ENCODE measurements at regions not wholly inside any gene's neighbourhood (a gene's known extent, or its start where the extent isn't known, plus 50 kb on each side); places are given as distances from the start of the nearest gene placed in this dataset.
"Not testable (repeated sequence)": the region's sequence is repeated elsewhere in the genome, so short reads cannot be mapped to it uniquely, and the experiment has no call there.

- no peak for DNase-seq (ENCODE audit: low read depth)
Observed at GRCh38 chr4:131347816-131348215, 1801.3 kb upstream of the PCDH10 start.

GRCh38 chr4:131348263-131348662, 1800.8 kb upstream of the PCDH10 start:
- DNase-seq (ENCODE audit: low read depth) = no peak

- not testable (repeated sequence) for DNase-seq (ENCODE audit: low read depth)
Observed at GRCh38 chr4:131352371-131352770, 1796.7 kb upstream of the PCDH10 start.

DNA sequence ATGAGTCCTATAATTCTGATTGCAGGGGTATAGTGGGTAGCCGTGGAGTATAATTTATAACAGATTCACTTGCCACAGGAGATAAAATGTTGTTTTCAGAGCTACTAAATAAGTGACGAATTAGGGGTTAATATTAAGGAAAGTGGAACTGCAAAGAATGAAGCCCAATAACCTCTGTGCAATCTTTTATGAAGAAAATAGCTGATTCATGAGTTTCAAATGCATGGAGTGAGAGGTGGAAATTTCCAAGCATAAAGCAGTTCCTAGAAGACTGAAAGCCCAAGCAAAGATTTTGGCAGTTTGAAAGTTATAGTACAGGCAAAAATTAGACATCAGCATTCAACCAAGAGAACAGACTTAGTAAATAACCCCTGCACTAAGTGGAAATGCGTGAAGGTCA, 1782.4 kb upstream of the PCDH10 start:
- no peak for DNase-seq (ENCODE audit: low read depth)

- DNase-seq (ENCODE audit: low read depth) = no peak
Observed at GRCh38 chr4:131367441-131367840, 1781.7 kb upstream of the PCDH10 start.

- no peak for DNase-seq (ENCODE audit: low read depth)
Observed at GRCh38 chr4:131370846-131371245, 1778.2 kb upstream of the PCDH10 start.

- no peak for DNase-seq (ENCODE audit: low read depth)
Observed at GRCh38 chr4:131381055-131381454, 1768.0 kb upstream of the PCDH10 start.

- DNase-seq (ENCODE audit: low read depth) = no peak
Observed at GRCh38 chr4:131382839-131383238, 1766.3 kb upstream of the PCDH10 start.

DNA sequence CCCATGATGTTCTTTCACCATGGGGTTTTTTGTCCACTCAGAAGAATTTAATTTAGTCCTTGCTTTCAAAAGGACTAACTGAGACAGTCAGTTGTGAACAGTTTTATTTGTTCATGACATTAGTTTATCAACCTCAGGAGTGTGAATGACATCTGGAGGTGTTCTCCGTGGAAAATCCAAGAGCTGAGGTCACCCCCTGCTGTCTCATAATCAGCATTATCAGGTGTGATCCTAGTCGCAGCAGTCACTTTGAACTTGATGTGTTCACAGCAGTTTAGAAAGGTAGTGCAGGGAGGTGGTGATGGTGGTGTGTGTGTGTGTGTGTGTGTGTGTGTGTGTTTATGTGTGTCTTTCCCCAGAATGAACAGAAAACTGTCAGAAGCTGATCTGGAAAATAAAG, 1760.8 kb upstream of the PCDH10 start:
- DNase-seq (ENCODE audit: low read depth) = no peak

DNA sequence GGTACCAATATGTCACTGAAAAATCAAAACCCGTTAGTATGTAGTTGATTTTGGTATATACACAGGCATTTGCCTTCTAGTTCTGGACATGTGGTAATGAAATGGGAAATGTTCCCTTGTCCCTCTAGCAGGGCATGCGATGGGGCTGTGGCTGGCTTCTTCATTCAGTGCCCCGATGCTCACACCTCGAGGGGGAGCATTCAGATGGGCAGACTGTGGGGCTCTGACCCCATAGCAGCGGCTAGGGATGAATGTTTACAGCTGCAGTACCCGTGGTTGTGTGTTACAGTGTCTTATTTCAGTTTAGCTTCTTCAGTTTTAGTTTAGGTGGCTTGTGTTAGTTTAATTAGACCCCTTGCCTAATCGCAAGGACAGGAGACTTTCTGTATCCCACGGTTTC, 1741.0 kb upstream of the PCDH10 start:
- DNase-seq (ENCODE audit: low read depth) = no peak

GRCh38 chr4:131411393-131411792, 1737.7 kb upstream of the PCDH10 start:
- no peak for DNase-seq (ENCODE audit: low read depth)

GRCh38 chr4:131419147-131419546, 1729.9 kb upstream of the PCDH10 start:
- no peak for DNase-seq (ENCODE audit: low read depth)

DNA sequence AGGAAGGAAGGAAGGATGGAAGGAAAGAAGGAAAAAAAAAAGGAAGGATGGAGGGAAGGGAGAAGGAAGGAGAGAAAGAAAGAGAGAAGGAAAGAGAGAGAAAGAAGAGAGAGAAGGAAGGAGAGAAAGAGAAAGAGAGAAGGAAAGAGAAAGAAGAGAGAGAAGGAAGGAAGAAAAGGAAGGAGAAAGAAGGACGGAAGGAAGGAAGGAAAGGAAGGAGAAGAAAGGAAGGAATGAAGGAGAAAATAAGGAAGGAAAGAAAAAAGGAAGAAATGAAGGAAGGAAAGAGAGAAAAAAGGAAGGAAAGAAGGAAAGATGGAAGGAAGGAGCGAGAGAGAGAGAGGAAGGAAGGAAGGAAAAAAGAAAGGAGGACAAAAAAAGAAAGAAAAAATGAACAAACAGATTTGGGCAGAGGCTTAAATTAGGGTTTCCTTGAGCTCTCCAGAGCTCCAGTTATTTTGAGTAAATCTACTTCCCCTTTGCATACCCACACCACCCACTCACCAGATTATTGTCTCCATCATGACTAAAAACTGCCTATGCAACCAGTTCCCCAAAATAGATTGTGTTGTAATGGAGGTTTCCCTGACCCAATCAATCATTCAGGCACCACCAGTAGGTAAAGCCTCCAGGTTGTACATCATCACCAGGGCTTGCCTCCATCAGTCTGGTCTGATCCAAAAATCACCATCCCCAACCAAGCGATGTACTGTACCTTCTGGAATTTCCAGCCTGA, 1722.9 kb upstream of the PCDH10 start:
- DNase-seq (ENCODE audit: low read depth) = no peak

DNA sequence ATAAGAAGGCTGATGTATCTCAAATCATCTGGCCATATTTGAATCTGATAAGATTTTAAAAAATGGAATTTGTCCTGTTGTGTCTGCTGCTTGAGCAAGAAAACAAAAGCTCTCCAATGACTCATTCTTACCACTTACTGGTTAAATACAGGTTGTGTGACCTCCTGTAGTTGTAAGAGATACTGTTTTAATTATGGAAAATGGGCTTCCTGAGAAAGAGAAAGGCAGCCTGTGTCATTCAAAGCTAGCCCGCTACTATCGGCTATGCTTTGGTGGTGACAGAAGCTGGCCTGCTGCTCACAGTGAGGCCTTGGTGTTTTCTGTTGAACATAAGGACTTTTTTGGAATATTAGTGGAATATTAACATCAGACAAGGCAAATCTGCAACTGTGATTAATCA, 1722.1 kb upstream of the PCDH10 start:
- DNase-seq (ENCODE audit: low read depth) = no peak

DNA sequence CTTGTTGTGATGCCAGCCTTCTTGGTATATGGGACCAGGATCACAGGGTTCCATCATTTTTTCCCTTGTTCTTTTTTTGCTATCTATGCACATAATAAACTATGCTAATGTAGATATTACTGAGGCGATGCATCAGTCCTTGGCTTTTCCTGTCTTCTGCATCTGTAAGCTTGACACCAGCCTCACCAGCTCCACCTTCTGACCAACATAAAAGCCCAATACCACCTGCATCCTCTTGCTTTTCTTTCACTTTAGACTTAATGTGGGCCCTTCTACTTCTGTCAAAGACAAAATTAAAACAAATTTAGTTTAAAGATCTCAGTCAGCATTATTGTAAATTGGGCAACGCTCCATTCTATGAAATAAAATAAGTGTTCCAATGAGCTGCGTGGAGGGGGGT, 1718.8 kb upstream of the PCDH10 start:
- no peak for DNase-seq (ENCODE audit: low read depth)

DNA sequence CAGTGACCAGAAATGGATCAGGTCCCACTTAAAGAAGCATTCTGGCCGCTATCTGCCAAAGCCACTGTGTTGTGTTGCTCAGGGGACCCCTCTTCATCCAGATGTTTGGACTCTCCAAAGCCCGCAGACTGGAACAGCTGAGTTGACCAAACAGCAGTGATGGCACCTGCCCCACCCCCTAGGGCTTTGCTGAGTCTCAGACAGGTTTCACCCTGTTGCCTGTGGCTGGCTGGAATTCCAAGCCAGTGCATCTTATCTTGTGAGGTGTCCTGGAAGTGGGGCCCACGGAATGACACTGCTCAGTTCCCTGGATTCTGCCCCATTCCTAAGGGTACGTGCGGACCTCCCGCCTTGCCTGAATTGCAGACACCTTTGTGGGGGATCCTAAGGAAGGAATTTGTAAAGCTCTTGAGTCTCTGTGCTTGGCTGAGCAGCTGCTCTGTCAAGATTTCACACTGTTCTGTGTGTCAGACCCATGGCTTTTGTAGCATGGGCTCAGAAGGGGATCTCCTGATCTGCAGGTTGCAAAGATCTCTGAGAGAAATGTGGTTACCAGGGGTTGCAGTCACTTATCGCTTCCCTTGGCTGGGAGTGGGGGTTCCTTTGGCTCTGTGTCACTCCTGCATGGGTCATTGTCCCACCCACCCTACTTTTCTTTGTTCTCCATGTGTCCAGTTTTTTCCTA, 1707.9 kb upstream of the PCDH10 start:
- no peak for DNase-seq (ENCODE audit: low read depth)

DNA sequence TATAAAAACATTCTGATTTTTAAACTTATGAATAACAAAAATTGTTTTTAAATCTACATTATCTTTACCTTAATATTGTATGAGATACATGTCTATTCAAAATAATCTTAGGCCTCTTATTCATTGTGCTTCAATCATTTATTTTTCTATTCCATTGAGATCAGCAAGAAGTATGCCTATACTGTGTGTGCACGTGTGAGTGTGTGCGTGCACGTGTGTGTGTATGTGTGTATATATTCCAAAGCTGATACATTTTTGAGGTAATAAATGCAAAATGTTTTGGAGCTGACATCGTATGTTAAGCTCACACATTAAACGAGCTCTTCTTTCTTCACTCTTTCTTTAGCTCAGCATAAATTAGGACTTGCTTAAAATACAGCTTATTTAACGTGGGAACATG, 1701.2 kb upstream of the PCDH10 start:
- DNase-seq (ENCODE audit: low read depth) = no peak

GRCh38 chr4:131450572-131451209, 1698.4 kb upstream of the PCDH10 start:
- no peak for DNase-seq (ENCODE audit: low read depth)

DNA sequence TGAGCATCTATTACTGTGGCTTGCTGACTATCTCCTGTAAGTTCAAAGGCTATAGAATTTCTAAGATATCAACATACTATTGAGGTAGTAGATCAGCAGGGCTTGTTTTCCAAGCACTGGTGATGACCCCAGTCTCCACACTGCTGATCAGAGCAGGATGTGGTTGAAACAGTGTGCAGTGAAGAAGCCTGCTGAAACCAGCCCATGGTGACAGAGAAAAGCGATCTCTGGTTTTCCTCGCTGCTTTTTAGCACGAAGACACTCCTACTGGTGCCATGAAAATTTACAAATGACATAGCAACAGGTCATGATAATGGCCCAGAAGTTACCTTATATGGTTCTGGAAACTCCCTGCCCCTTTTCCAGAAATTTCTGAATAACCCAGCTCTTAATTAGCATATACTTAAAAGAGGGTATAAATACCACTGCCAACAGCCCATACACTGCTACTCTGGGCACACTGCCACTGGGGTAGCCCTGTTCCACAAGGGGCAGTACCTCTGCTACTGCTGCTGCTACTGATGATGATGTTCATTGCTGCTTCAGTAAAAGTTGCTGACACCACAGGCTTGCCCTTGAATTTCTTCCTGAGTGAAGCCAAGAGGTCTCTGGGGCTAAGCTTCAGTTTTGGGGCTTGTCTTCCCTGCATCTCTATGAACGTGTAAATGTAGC, 1689.5 kb upstream of the PCDH10 start:
- no peak for DNase-seq (ENCODE audit: low read depth)

- no peak for DNase-seq (ENCODE audit: low read depth)
Observed at GRCh38 chr4:131470360-131470759, 1678.7 kb upstream of the PCDH10 start.

DNA sequence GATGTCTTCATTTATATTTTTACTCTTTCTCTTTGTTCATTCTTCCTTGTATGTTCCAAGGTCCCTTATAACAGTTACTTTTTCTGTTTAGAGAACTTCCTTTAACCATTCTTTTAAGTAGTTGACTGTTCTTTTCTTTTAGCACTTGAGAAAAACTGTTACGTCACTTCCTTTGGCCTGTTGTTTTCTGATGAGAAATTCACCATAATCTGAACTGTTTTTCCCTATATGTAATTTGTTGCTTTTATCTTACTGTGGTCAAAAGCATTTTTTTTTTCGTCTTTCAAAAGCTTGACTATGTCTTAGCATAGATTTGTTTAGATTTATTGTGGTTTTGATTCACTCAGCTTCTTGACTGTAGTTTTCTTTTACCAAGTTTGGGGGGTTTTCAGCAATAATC, 1660.3 kb upstream of the PCDH10 start:
- no peak for DNase-seq (ENCODE audit: low read depth)

DNA sequence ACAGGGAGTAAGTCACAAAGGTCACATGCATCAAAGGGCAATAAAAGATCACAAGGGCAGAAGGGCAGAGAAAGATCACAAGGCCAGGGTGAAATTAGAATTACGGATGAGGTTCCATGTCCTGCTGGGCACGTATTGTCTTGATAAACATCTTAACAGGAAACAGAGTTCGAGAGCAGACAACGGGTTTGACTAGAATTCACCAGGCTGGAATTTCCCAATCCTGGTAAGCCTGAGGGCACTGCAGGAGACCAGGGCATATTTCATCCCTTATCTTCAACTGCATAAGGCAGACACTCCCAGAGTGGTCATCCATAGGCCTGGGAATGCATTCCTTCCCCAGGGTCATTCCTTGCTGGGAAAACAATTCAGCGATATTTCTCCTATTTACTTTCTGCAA, 1652.9 kb upstream of the PCDH10 start:
- DNase-seq (ENCODE audit: low read depth) = not testable (repeated sequence)
